SK-N-SH (cell line): ENCODE measurements at regions not wholly inside any gene's neighbourhood (a gene's known extent, or its start where the extent isn't known, plus 50 kb on each side); places are given as distances from the start of the nearest gene placed in this dataset.

Experiments used
- CTCF ChIA-PET: fragments of 300-600, 350-600 bp; formaldehyde crosslinking; extraction: SDS; loops from one replicate; lab custom pipeline; 2021; lab: Yijun Ruan, JAX
- POLR2A ChIA-PET: fragments of 350-600 bp; sonication (Branson Sonifier 250); formaldehyde crosslinking; extraction: SDS; loops from one replicate; lab custom pipeline; 2020; ENCODE audit warnings: antibody characterized with exemption, inconsistent platforms; lab: Yijun Ruan, JAX
- DNase-seq: peaks from one replicate; pipeline ENCODE4 v3.0.0; 2012
- H2AFZ ChIP-seq: fragments of 200-600 bp; sonication (generic); 2 replicates; pipeline ENCODE4 v1.8.1; 2016; ENCODE audit warnings: antibody characterized with exemption, mild to moderate bottlenecking, low read depth
- H3F3A ChIP-seq: fragments of 200-600 bp; sonication (generic); replicated peaks from 2 replicates; pipeline ENCODE3; 2016; ENCODE audit warnings: antibody characterized with exemption, mild to moderate bottlenecking; ENCODE audit not compliant: insufficient read depth
- H3K27ac ChIP-seq, 2 experiments: fragments of 200-500 bp in 1 of 2; fragments of 200-600 bp in 1 of 2; sonication (Bioruptor generic) in 1 of 2; sonication (generic), shearing (Covaris generic) in 1 of 2; 2 replicates each; pipeline versions ENCODE4 v1.5.1 to v1.6.1; 2014 to 2016; ENCODE audit warnings: low read depth in 2 of 2, inconsistent platforms in 1 of 2, low read length in 1 of 2, mild to moderate bottlenecking in 1 of 2, mixed read lengths in 1 of 2
- H3K27me3 ChIP-seq: fragments of 200-600 bp; sonication (generic), shearing (Covaris generic); 2 replicates; pipeline ENCODE4 v1.6.1; 2016; ENCODE audit warnings: mixed run types; ENCODE audit not compliant: insufficient read depth
- H3K36me3 ChIP-seq, 2 experiments: fragments of 200-500 bp in 1 of 2; fragments of 200-600 bp in 1 of 2; sonication (Bioruptor generic) in 1 of 2; sonication (generic) in 1 of 2; replicated peaks in 1 of 2; 2 replicates each; pipeline versions ENCODE3 to v1.5.1; 2014 to 2016; ENCODE audit warnings: low read length in 1 of 2, mild to moderate bottlenecking in 1 of 2; ENCODE audit not compliant: insufficient read depth in 2 of 2, control insufficient read depth in 1 of 2
- H3K4me1 ChIP-seq, 2 experiments: fragments of 200-500 bp in 1 of 2; fragments of 200-600 bp in 1 of 2; sonication (Bioruptor generic) in 1 of 2; sonication (generic), shearing (Covaris generic) in 1 of 2; 2 replicates each; pipeline versions ENCODE4 v1.5.1 to v1.6.1; 2014 to 2016; ENCODE audit warnings: low read depth in 1 of 2, low read length in 1 of 2, mixed run types in 1 of 2; ENCODE audit not compliant: insufficient read depth in 2 of 2, control insufficient read depth in 1 of 2
- H3K4me2 ChIP-seq: fragments of 200-600 bp; sonication (generic), shearing (Covaris generic); 2 replicates; pipeline ENCODE4 v1.6.1; 2017; ENCODE audit warnings: mixed run types
- H3K4me3 ChIP-seq, 2 experiments: fragments of 200-500 bp in 1 of 2; fragments of 200-600 bp in 1 of 2; sonication (Bioruptor generic) in 1 of 2; sonication (generic), shearing (Covaris generic) in 1 of 2; 2 replicates each; pipeline versions ENCODE4 v1.5.1 to v1.8.1; 2014 to 2016; ENCODE audit warnings: low read depth in 2 of 2, inconsistent platforms in 1 of 2, low read length in 1 of 2, mild to moderate bottlenecking in 1 of 2, mixed read lengths in 1 of 2, moderate library complexity in 1 of 2
- H3K79me2 ChIP-seq: fragments of 200-600 bp; sonication (generic); 2 replicates; pipeline ENCODE4 v1.8.1; 2017; ENCODE audit warnings: mild to moderate bottlenecking; ENCODE audit not compliant: insufficient read depth
- H3K9ac ChIP-seq: fragments of 200-600 bp; sonication (generic); 2 replicates; pipeline ENCODE4 v1.6.1; 2017; ENCODE audit warnings: mixed run types
- H3K9me2 ChIP-seq: fragments of 200-600 bp; sonication (generic); 2 replicates; pipeline ENCODE4 v1.6.1; 2017; ENCODE audit warnings: mixed run types
- H3K9me3 ChIP-seq: fragments of 200-600 bp; sonication (generic); 2 replicates; pipeline ENCODE4 v1.6.1; 2017; ENCODE audit warnings: mixed run types, mild to moderate bottlenecking, moderate library complexity
- H4K20me1 ChIP-seq: fragments of 200-600 bp; sonication (generic); 2 replicates; pipeline ENCODE4 v1.6.1; 2017; ENCODE audit warnings: mild to moderate bottlenecking, mixed run types; ENCODE audit not compliant: insufficient read depth
- CHD2 ChIP-seq: fragments of 150-350 bp; IDR thresholded peaks from 2 replicates; pipeline ENCODE4 v1.6.1; 2018; ENCODE audit warnings: low read length; ENCODE audit not compliant: partially characterized antibody
- EZH2phosphoT487 ChIP-seq: fragments of 200-600 bp; sonication (generic); IDR thresholded peaks from 2 replicates; pipeline ENCODE4 v1.6.1; 2017; ENCODE audit warnings: low read depth, mixed run types, mild to moderate bottlenecking, antibody characterized with exemption, moderate library complexity, borderline replicate concordance
- FOXJ3 ChIP-seq: sonication (generic); formaldehyde crosslinking; IDR thresholded peaks from 2 replicates; pipeline ENCODE4 v1.5.1; 2020; ENCODE audit warnings: mild to moderate bottlenecking, missing genetic modification reagents
- FOXM1 ChIP-seq: IDR thresholded peaks from 2 replicates; pipeline ENCODE4 v1.4.0; 2012; ENCODE audit warnings: low read depth, mild to moderate bottlenecking
- JUND ChIP-seq: IDR thresholded peaks from 2 replicates; pipeline ENCODE4 v1.4.0; 2012
- MAX ChIP-seq: IDR thresholded peaks from 2 replicates; pipeline ENCODE4 v1.4.0; 2012; ENCODE audit warnings: low read depth
- MEF2A ChIP-seq: IDR thresholded peaks from 2 replicates; pipeline ENCODE4 v1.4.0; 2012; ENCODE audit warnings: low read depth, borderline replicate concordance
- MXI1 ChIP-seq: IDR thresholded peaks from 2 replicates; pipeline ENCODE4 v1.6.1; 2012; ENCODE audit warnings: mild to moderate bottlenecking, low read depth, low read length, improper control_type of control experiment
- NFIC ChIP-seq: IDR thresholded peaks from 2 replicates; pipeline ENCODE4 v1.4.0; 2012; ENCODE audit warnings: borderline replicate concordance
- NRF1 ChIP-seq: IDR thresholded peaks from 2 replicates; pipeline ENCODE4 v1.6.1; 2012; ENCODE audit warnings: low read depth, mild to moderate bottlenecking, low read length
- RCOR1 ChIP-seq: fragments of 150-350 bp; IDR thresholded peaks from 2 replicates; pipeline ENCODE4 v1.6.1; 2017; ENCODE audit warnings: antibody characterized with exemption, low read length
- RXRA ChIP-seq: IDR thresholded peaks from 2 replicates; pipeline ENCODE4 v1.4.0; 2012; ENCODE audit warnings: low read depth, mild to moderate bottlenecking, borderline replicate concordance
- SIN3A ChIP-seq: IDR thresholded peaks from 2 replicates; pipeline ENCODE4 v1.6.1; 2012; ENCODE audit warnings: low read depth, mild to moderate bottlenecking, low read length, moderate library complexity, borderline replicate concordance
- TCF12 ChIP-seq: IDR thresholded peaks from 2 replicates; pipeline ENCODE4 v1.4.0; 2012
- TEAD4 ChIP-seq: IDR thresholded peaks from 2 replicates; pipeline ENCODE4 v1.4.0; 2012; ENCODE audit warnings: mild to moderate bottlenecking, borderline replicate concordance; ENCODE audit not compliant: insufficient read depth
- USF1 ChIP-seq: IDR thresholded peaks from 2 replicates; pipeline ENCODE4 v1.4.0; 2012; ENCODE audit warnings: low read depth, borderline replicate concordance
- YY1 ChIP-seq: IDR thresholded peaks from 2 replicates; pipeline ENCODE4 v1.4.0; 2012; ENCODE audit warnings: low read depth, mild to moderate bottlenecking
- ZBTB33 ChIP-seq: IDR thresholded peaks from 2 replicates; pipeline ENCODE4 v1.4.0; 2012; ENCODE audit warnings: low read depth, borderline replicate concordance
- WGBS: methylation state at CpG from one replicate; pipeline ENCODE4 v1.1.6; 2017; ENCODE audit warnings: low lambda C conversion rate; 5-methylcytosine and 5-hydroxymethylcytosine counted together
- TF ChIP-seq, protein P1 (sequence below): fragments of 200-600 bp; sonication (generic); IDR thresholded peaks from 2 replicates; pipeline ENCODE4 v1.6.1; 2017; ENCODE audit warnings: antibody characterized with exemption, mild to moderate bottlenecking, moderate library complexity
- TF ChIP-seq, protein P2 (sequence below): fragments of 150-350 bp; IDR thresholded peaks from 2 replicates; pipeline ENCODE4 v1.6.1; 2017; ENCODE audit warnings: antibody characterized with exemption, low read length, low read depth, borderline replicate concordance

GRCh38 chr4:128718768-128719167 is 90.7 kb upstream of the JADE1 start:
- no peak overlapping the region for H3K4me2 ChIP-seq
- no peak for DNase-seq

DNA sequence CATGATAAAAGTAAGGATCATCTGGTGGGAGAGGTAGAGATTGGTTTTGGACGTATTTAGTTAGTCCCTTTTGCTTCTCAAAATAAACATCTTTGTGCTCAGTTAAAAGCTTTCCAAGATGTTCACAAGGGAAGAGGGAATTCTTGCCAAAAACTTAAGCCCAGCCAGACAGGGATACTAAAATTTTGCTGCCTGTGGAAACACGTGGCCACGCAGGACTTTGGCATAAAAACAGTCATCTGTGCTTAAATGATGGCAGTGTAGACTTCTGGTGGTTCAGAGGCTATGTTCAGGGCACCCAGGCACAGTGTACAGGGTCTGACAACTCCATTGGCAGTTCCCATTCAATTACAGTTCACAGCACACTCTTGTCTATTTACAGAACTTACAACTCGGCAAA is 93.2 kb upstream of the JADE1 start:
- Histone ChIP-seq H3K4me3 (no peak overlapping the region), H4K20me1 (no peaks in the 10 kb centered on the region), H3K36me3 (no peaks in the 10 kb centered on the region), H3K4me2 (no peak overlapping the region), H3K9me3 (no peaks in the 10 kb centered on the region), H2AFZ (no peak overlapping the region), H3K9me2 (no peaks in the 10 kb centered on the region), H3K79me2 (no peaks in the 10 kb centered on the region), H3K9ac (no peak overlapping the region), H3F3A (no peaks in the 10 kb centered on the region), H3K27ac (no peak overlapping the region), H3K4me1 (no peaks in the 10 kb centered on the region), H3K27me3 (no peaks in the 10 kb centered on the region)
- WGBS = 81% methylated on average over 4 of the region's 4 CpGs
- no peak for TF ChIP-seq NRF1
- TF ChIP-seq NFIC = no peak
- TF ChIP-seq JUND = no peak
- no peak for TF ChIP-seq MEF2A
- TF ChIP-seq MAX = no peak
- TF ChIP-seq, protein P1, sequence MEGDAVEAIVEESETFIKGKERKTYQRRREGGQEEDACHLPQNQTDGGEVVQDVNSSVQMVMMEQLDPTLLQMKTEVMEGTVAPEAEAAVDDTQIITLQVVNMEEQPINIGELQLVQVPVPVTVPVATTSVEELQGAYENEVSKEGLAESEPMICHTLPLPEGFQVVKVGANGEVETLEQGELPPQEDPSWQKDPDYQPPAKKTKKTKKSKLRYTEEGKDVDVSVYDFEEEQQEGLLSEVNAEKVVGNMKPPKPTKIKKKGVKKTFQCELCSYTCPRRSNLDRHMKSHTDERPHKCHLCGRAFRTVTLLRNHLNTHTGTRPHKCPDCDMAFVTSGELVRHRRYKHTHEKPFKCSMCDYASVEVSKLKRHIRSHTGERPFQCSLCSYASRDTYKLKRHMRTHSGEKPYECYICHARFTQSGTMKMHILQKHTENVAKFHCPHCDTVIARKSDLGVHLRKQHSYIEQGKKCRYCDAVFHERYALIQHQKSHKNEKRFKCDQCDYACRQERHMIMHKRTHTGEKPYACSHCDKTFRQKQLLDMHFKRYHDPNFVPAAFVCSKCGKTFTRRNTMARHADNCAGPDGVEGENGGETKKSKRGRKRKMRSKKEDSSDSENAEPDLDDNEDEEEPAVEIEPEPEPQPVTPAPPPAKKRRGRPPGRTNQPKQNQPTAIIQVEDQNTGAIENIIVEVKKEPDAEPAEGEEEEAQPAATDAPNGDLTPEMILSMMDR = no peak
- TF ChIP-seq FOXM1 = no peak
- TF ChIP-seq YY1 = no peak
- TF ChIP-seq, protein P2, sequence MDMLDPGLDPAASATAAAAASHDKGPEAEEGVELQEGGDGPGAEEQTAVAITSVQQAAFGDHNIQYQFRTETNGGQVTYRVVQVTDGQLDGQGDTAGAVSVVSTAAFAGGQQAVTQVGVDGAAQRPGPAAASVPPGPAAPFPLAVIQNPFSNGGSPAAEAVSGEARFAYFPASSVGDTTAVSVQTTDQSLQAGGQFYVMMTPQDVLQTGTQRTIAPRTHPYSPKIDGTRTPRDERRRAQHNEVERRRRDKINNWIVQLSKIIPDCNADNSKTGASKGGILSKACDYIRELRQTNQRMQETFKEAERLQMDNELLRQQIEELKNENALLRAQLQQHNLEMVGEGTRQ = no peak
- TF ChIP-seq FOXJ3 (CRISPR knock-in tag) = no peak
- no peak for TF ChIP-seq SIN3A
- TF ChIP-seq TEAD4 = no peak
- TF ChIP-seq CHD2 = no peak
- no peak for TF ChIP-seq RXRA
- no peak for TF ChIP-seq USF1
- TF ChIP-seq ZBTB33 = no peak
- no peak for TF ChIP-seq MXI1
- no peak for TF ChIP-seq RCOR1
- TF ChIP-seq TCF12 = no peak
- POLR2A ChIA-PET = no interaction called here
- CTCF ChIA-PET = no interaction called here
- no peak for DNase-seq

More at GRCh38 chr4:128718768-128719167, 90.7 kb upstream of the JADE1 start:
- Histone ChIP-seq H3F3A (no peaks in the 10 kb centered on the region), H3K9ac (no peak overlapping the region), H3K9me3 (no peaks in the 10 kb centered on the region), H3K27me3 (no peaks in the 10 kb centered on the region), H2AFZ (no peak overlapping the region), H3K4me3 (no peak overlapping the region), H3K36me3 (no peaks in the 10 kb centered on the region), H3K4me1 (no peaks in the 10 kb centered on the region), H3K27ac (no peak overlapping the region), H3K9me2 (no peaks in the 10 kb centered on the region), H3K79me2 (no peaks in the 10 kb centered on the region), H4K20me1 (no peaks in the 10 kb centered on the region)
- POLR2A ChIA-PET = no interaction called here
- 4% methylated on average over 1 of the region's 1 CpG for WGBS
- no peak for TF ChIP-seq EZH2phosphoT487
- TF ChIP-seq TCF12 = 0 out of 2 replicates have a peak, but pooled peaks have one; percentile 6
- CTCF ChIA-PET = interaction anchor here (1.4 kb wide), 1 partner anchor 9 kb away, joined by 3 read pairs; no protein-coding TSS in a partner anchor
